ENCODE measurements at regions not wholly inside any gene's neighbourhood (a gene's known extent, or its start where the extent isn't known, plus 50 kb on each side); places are given as distances from the start of the nearest gene placed in this dataset.

DNA sequence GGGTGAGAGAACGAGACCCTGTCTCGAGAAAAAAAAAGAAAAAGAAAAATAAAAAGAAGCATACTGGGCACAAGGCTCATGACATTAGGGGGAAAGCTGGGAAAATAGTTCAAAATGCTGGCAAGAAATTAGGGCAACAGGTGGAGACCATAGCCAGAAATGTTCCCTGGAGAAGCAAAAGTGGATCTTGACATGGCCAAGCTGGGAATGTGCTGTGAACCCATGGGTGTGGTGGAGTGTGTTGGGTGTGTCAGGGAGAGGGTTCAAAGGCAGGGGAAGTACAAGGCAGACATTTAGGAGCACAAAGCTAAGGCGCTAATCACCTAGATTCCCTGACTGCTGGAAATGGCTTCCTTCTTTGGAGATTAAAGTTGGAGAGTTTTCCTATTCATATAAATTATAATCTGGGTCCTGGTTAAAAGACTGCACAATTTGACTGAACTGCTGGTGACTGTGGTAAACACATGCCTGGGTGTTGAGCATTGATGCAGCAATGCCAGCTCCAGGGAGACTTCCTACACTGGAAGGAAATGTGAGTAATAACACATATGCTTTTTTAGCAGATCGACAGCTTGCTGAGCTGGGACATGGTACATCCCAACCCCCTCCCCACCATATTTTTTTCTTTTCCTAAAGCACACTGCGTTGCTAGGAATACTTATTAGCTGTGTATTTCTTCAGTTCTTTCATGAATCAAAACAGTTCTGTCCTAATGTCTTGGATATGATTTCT, 70.1 kb upstream of the ARHGAP21 start:
- no peak for TF ChIP-seq ZNF629 (CRISPR knock-in tag; conservative IDR thresholded peaks at IDR 0.05)
- TF ChIP-seq FOSL2 (CRISPR knock-in tag; IDR thresholded peaks at IDR 0.05) = no peak
- TF ChIP-seq ZNF781 (CRISPR knock-in tag; IDR thresholded peaks at IDR 0.05; ENCODE audit: borderline replicate concordance, not compliant biosample characterization) = no peak
- no peak for TF ChIP-seq CBFB (CRISPR knock-in tag; IDR thresholded peaks at IDR 0.05)
- TF ChIP-seq SAFB2 (CRISPR knock-in tag; IDR thresholded peaks at IDR 0.05; ENCODE audit: borderline replicate concordance, low read depth) = no peak
